Stimulated activated CD4-positive, alpha-beta T cell treated with anti-CD3 and anti-CD28 coated beads, Interleukin-1b, Interleukin-23, amount 100 ng/mL, for 1 hour (primary cell): ENCODE measurements at regions not wholly inside any gene's neighbourhood (a gene's known extent, or its start where the extent isn't known, plus 50 kb on each side); places are given as distances from the start of the nearest gene placed in this dataset.
"Not testable (repeated sequence)": the region's sequence is repeated elsewhere in the genome, so short reads cannot be mapped to it uniquely, and the experiment has no call there.

ENCODE experiments used
- DNase-seq, 2 donors: peaks; one replicate each; pipeline ENCODE4 v3.0.0-alpha.2; 2020; ENCODE audit warnings: low read depth in 2 of 2

- no peak for DNase-seq
Measured at GRCh38 chr7:106562711-106563366, 98.1 kb downstream of the CCDC71L start.

DNA sequence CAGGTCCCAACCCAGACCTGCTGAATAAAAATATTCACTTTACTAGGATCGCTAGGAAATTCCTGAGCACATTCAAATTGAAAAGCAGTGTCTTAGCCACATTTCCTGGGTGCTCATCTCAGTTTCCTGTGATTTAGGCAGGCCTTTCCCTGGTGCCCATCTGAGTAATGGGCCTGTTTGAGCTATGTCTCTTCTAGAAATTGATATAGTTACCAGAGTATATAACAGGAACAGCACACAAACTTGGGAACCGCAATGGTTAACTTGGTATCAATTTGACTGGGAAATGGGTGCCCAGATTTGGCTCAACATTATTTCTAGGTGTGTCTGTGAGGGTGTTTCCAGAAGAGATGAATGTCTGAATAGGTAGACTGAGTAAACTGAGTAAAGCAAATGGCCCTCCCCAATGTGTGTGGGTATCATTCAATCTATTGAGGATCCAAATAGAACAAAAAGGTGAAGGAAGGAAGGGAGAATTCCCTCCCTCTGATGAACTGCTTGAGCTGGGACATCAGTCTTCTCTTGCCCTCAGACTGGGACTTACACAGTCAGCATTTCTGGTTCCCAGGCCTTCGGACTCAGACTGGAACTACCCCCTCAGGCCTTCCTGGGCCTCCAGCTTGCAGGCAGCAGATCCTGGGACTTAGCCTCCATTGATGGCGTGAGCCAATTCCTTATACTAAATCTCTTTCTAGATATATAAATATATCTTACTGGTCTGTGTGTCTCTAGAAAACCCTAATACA lies 99.1 kb downstream of the CCDC71L start:
- no peak for DNase-seq

GRCh38 chr7:106561151-106561550 lies 99.8 kb downstream of the CCDC71L start:
- no peak for DNase-seq

DNA sequence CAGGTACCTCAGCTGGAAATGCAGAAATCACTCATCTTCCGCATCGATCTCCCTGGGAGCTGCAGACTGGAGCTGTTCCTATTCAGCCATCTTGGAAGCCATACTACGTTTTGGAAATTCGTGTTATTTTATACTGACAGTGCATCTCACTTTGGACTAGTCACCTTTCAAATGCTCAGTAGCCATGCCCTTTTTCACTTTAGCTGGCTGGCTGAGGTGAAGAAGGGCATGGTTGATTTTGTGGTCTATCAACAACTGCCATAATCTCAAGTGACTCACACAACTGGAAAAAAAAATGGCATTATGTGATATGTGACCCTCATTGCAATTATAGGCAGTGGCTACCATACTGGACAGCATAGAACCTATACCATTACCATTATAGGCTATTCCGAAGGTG lies 100.5 kb downstream of the CCDC71L start:
- no peak for DNase-seq

DNA sequence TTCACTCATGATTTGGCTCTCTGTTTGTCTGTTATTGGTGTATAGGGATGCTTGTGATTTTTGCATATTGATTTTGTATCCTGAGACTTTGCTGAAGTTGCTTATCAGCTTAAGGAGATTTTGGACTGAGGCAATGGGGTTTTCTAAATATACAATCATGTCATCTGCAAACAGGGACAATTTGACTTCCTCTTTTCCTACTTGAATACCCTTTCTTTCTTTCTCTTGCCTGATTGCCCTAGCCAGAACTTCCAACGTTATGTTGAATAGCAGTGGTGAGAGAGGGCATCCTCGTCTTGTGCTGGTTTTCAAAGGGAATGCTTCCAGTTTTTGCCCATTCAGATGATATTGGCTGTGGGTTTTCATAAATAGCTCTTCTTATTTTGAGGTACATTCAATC lies 104.7 kb downstream of the CCDC71L start:
- DNase-seq = not testable (repeated sequence)

DNA sequence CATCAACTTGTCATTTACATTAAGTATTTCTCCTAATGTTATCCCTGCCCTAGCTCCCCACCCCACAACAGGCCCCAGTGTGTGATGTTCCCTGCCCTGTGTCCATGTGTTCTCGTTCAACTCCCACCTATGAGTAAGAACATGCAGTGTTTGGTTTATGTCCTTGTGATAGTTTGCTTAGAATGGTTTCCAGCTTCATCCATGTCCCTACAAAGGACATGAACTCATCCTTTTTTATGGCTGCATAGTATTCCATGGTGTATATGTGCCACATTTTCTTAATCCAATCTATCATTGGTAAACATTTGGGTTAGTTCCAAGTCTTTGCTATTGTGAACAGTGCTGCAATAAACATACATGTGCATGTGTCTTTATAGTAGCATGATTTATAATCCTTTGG lies 106.3 kb downstream of the CCDC71L start:
- not testable (repeated sequence) for DNase-seq

DNA sequence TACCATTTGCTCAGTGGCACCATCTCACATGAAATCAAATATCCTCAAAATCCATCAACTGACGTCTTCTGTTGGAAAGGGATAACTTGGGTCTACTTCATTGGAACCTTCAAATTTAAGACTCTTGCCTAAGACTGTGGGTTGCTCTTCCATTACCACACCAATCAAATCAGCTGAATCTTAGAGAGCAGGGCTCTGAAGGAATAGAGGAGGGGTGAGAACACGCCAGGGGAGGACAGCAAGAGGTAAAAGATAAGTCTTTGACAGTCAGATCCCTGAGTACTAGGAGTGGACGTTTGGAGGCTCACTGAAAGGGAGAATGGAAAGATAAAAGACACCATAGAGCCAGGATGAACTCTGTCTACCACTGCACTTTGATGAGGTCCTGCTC lies 107.5 kb downstream of the CCDC71L start:
- no peak for DNase-seq

DNA sequence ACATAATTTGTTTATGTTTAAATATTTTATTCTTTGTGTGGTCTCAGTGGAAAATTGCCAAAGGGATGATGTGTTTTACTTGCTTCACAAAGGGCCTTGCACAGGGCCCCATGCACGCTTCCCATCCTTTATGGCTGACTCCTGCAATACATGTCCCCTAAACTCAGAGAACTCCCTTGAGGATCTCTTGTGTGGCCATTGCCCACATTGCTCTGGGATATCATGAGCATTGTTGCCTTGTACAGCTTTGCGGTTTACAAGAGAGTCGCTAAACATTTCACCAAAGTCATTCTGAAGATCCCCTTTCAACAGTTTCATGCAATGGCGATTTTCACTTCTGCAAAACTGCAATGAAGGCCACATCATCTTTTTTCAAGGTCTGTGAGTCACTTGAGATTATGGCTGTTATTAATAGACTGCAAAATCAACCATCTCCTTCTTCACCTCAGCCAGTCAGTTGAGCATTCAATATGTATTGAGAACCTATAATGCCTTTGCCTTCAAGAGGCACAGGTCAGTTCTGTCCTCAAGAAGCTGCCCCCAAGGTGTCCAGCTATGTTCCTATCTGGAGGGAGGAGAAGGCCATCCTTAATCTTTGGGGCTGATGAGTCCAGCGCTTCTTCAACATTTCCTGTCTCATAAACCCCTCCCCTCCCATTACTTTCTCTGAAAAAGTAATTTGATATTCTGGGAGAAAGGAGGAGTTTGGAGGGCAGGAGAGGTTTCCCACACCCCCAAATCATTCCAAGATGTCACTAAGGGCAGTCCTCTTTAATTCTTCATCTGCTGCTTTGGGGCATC lies 108.1 kb downstream of the CCDC71L start:
- no peak for DNase-seq

- no peak for DNase-seq
Measured at GRCh38 chr7:106551936-106552335, 109.0 kb downstream of the CCDC71L start.

DNA sequence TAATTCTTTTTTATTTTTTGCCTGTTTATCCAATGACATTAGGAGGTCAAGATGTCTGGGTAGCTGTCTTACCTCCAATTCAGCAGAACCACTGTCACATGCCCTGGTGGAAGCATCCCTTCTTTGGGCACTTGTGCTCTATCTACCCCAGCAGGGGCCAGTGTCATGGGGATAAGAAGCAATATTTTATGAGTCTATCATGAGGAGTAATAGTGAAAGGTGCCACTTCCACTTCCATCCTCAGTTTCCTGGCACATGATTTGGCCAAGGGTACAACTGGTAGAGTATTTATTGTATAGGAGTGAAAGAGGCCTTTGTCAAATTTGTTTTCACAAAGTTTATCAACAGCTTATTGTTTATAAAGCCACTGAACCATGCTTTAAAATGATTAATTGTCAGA lies 112.5 kb downstream of the CCDC71L start:
- DNase-seq = no peak

DNA sequence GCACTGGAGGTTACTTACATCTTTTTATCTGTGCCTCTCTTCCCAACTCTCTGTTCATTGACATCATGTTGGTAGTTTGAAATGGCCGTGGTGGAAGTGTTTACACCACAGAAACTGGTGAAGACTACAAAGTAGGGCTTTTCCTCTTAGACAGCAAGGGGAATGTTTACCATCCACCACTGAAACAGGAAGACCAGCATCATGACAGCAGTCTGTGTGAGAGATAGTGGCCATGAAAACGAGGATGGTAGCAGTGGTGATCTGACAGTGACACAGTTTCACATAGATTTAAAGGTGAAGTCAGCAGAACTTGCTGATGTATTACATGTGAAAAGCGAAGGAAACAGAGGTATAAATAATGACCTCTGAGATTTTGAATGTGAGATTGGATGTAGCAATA lies 115.7 kb downstream of the CCDC71L start:
- no peak for DNase-seq

- no peak for DNase-seq
Measured at GRCh38 chr7:106543221-106543757, 117.7 kb downstream of the CCDC71L start.

DNA sequence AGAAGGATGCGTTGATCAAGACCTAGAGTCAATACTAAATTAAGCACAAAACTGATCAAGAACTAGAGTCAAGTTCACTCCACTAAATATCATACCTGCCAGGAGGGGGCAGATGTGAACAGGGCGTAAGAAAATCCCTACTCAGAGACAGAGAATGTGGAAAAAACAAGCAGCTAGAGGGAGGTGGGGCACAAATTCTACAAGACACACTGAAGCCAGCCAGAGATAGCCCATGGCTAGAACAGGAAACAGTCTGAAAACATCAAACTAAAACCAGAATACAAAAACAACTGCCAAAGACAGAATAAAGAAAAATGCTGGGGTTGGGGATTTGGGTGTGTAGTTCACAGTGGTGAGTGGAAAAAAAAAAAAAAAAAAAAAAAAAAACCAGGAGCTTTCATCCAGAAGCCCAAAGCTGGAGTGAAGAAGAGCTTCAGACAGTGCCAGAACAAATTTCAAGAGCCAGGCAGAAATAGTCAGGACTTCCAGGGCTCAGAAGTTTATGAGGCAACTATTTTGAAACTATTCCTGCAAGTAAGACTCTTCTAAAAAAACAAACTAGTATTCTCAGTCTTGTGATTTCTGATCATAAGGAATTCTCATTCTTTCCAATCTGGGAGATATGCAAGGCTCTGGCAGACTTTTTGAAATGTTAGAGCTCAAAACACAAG lies 118.3 kb downstream of the CCDC71L start:
- peak in 1 of 2 donors; percentile 7 for DNase-seq

- no peak for DNase-seq
Measured at GRCh38 chr7:106538638-106539037, 122.3 kb downstream of the CCDC71L start.

- DNase-seq = no peak
Measured at GRCh38 chr7:106537119-106537518, 123.8 kb downstream of the CCDC71L start.

- DNase-seq = no peak
Measured at GRCh38 chr7:106536079-106536478, 124.9 kb downstream of the CCDC71L start.

DNA sequence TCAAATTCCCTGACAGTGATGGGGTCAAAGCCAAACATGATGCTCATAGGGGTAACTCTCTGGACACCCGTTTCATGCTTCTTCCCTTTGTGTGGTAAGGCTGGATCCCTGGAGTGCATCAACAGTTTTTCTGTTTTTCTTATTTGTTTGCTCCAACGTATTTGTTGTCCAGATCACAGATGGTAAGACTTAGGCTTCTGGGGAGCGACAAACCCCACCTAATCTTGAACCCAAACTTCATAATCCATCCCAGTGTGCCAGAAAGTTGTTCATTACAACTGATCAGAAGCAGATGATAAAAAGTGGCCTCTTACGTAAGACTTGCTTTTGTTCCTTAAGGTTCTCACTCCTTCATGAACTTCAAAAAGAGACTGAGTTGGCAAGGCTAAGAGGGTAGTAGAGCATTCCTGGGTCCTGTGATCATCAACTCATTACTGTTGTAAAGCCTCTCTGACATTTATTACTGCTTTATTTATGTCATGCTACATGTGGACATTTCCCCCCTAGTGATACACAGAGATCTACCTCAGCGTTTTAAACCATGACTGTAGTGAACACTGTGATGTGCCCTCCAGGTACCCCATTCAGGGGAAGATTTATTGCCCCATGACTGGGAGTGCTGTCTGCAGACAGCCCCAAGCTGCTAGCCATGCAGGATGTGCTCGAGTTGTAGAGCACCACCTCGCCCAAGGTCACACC lies 125.6 kb downstream of the CCDC71L start:
- no peak for DNase-seq

GRCh38 chr7:106534271-106534846 lies 126.6 kb downstream of the CCDC71L start:
- DNase-seq = no peak

GRCh38 chr7:106530183-106530582 lies 130.8 kb downstream of the CCDC71L start:
- DNase-seq = not testable (repeated sequence)

DNA sequence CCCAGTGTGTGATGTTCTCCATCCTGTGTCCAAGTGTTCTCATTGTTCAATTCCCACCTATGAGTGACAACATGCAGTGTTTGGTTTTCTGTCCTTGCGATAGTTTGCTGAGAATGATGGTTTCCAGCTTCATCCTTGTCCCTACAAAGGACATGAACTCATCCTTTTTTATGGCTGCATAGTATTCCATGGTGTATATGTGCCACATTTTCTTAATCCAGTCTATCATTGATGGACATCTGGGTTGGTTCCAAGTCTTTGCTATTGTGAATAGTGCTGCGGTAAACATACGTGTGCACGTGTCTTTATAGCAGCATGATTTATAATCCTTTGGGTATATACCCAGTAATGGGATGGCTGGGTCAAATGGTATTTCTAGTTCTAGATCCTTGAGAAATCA lies 134.3 kb downstream of the CCDC71L start:
- not testable (repeated sequence) for DNase-seq

DNA sequence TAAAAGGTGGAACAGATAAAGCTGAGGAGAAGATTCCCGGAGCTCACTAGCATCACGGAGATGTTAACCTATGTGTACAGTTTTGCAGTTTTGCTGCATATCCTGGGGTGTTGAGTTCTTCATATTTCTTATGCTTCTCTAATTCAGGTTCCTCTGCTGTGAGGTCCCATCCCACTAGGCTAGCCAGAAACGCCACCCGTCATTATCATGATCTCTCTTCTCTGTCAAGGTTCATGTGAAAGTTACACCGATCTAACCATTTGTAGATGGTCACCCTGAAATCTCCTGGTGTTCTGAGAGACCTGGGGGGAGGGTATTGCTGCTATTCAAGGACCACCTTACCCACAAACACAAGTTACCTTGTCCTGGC lies 136.3 kb downstream of the CCDC71L start:
- DNase-seq = no peak
